DMS153 treated with DMSO at 0.1 percent for 48 hours (cell line): ENCODE measurements at regions not wholly inside any gene's neighbourhood (a gene's known extent, or its start where the extent isn't known, plus 50 kb on each side); places are given as distances from the start of the nearest gene placed in this dataset.

ENCODE experiments used
- DNase-seq: peaks from one replicate; lab custom pipeline; 2025; ENCODE audit not compliant: unreplicated experiment; lab: John Stamatoyannopoulos, UW

- DNase-seq, result no peak
Measured at GRCh38 chr2:217325816-217326215, 466.0 kb upstream of the TNP1 start.

GRCh38 chr2:217325251-217325650 lies 465.4 kb upstream of the TNP1 start:
- DNase-seq, result no peak

GRCh38 chr2:217316743-217317142 lies 456.9 kb upstream of the TNP1 start:
- no peak for DNase-seq

GRCh38 chr2:217314021-217314460 lies 454.2 kb upstream of the TNP1 start:
- DNase-seq, result peak; percentile 98

GRCh38 chr2:217313386-217313785 lies 453.5 kb upstream of the TNP1 start:
- DNase-seq, result no peak

GRCh38 chr2:217309056-217309455 lies 449.2 kb upstream of the TNP1 start:
- no peak for DNase-seq

GRCh38 chr2:217307023-217307422 lies 447.2 kb upstream of the TNP1 start:
- DNase-seq, result no peak

- DNase-seq, result no peak
Measured at GRCh38 chr2:217305882-217306281, 446.0 kb upstream of the TNP1 start.

GRCh38 chr2:217304582-217304981 lies 444.7 kb upstream of the TNP1 start:
- no peak for DNase-seq

GRCh38 chr2:217302856-217303255 lies 443.0 kb upstream of the TNP1 start:
- DNase-seq, result no peak

- DNase-seq, result no peak
Measured at GRCh38 chr2:217301142-217301925, 441.5 kb upstream of the TNP1 start.

GRCh38 chr2:217299590-217299989 lies 439.7 kb upstream of the TNP1 start:
- no peak for DNase-seq

- DNase-seq, result no peak
Measured at GRCh38 chr2:217297096-217297495, 437.2 kb upstream of the TNP1 start.

- DNase-seq, result no peak
Measured at GRCh38 chr2:217294818-217295217, 435.0 kb upstream of the TNP1 start.

GRCh38 chr2:217294211-217294610 lies 434.3 kb upstream of the TNP1 start:
- no peak for DNase-seq

- DNase-seq, result no peak
Measured at GRCh38 chr2:217293607-217294006, 433.7 kb upstream of the TNP1 start.

- no peak for DNase-seq
Measured at GRCh38 chr2:217293046-217293445, 433.2 kb upstream of the TNP1 start.

- no peak for DNase-seq
Measured at GRCh38 chr2:217291259-217291658, 431.4 kb upstream of the TNP1 start.

- no peak for DNase-seq
Measured at GRCh38 chr2:217290467-217290866, 430.6 kb upstream of the TNP1 start.

- peak; percentile 63 for DNase-seq
Measured at GRCh38 chr2:217289907-217290280, 430.0 kb upstream of the TNP1 start.

- DNase-seq, result no peak
Measured at GRCh38 chr2:217289177-217289906, 429.5 kb upstream of the TNP1 start.

- DNase-seq, result no peak
Measured at GRCh38 chr2:217288472-217289063, 428.7 kb upstream of the TNP1 start.
